ENCODE measurements at regions not wholly inside any gene's neighbourhood (a gene's known extent, or its start where the extent isn't known, plus 50 kb on each side); places are given as distances from the start of the nearest gene placed in this dataset.

GRCh38 chr4:170818786-170819185 lies 729.0 kb upstream of the AADAT start:
- no peak overlapping the region for H3K27ac ChIP-seq (ENCODE audit: low read length)
- Mint-ChIP-seq H3K36me3 (peaks cover 8% of the 10 kb centered on the region), H3K4me1 (no peaks in the 10 kb centered on the region), H3K27ac (no peak overlapping the region), H3K27me3 (ENCODE audit: low read depth in 2 of 2) (no peaks in the 10 kb centered on the region), H3K4me3 (no peak overlapping the region), H3K9me3 (peaks cover 14 to 19% of the 10 kb centered on the region in 2 donors)
- no CpG with 5 or more reads among the region's 2 CpGs for WGBS (ENCODE audit: insufficient coverage)
- DNase-seq = no peak
- peaks cover 13% of the 10 kb centered on the region for H3K9me3 ChIP-seq (ENCODE audit: control insufficient read depth, insufficient read depth, low read length)
- H3K27me3 ChIP-seq (ENCODE audit: control insufficient read depth, insufficient read depth, low read length) = no peaks in the 10 kb centered on the region
- intact Hi-C loops (cut with micrococcal nuclease) = no loop called here
- no peak for TF ChIP-seq CTCF (IDR thresholded peaks at IDR 0.05)
- H3K4me1 ChIP-seq (ENCODE audit: control insufficient read depth, insufficient read depth, low read length) = no peaks in the 10 kb centered on the region
- no peaks in the 10 kb centered on the region for H3K36me3 ChIP-seq (ENCODE audit: control insufficient read depth, insufficient read depth, low read length)
- no peak for ATAC-seq
- no peak overlapping the region for H3K4me3 ChIP-seq (ENCODE audit: low read length)

DNA sequence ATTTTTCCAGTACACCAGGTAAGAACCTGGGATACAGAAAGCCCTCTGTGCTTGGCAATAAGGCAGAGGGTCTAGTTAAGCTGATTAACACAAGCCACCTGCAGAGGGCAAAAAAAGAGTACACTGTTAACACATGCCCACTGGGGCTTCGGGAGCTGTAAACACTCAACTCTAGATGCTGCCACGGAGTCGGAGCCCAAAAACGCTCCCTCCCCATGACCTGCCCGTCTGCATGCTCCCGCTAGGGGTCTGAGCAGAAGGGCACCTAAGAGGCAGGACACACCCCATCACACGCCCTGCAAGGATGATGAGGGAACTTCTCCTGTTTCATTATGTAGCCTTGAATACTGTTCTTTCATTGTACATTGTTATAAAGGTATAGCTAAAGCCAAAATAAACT lies 715.6 kb upstream of the AADAT start:
- H3K27ac Mint-ChIP-seq = no peak overlapping the region
- no peaks in the 10 kb centered on the region for H3K36me3 Mint-ChIP-seq
- H3K27me3 ChIP-seq (ENCODE audit: control insufficient read depth, insufficient read depth, low read length) = no peaks in the 10 kb centered on the region
- ATAC-seq (no peak), DNase-seq (no peak)
- H3K4me1 Mint-ChIP-seq = no peaks in the 10 kb centered on the region
- H3K9me3 Mint-ChIP-seq = peaks cover 11 to 16% of the 10 kb centered on the region in 2 donors
- H3K9me3 ChIP-seq (ENCODE audit: control insufficient read depth, insufficient read depth, low read length) = peaks cover 4% of the 10 kb centered on the region
- H3K4me3 ChIP-seq (ENCODE audit: low read length) = no peak overlapping the region
- H3K4me3 Mint-ChIP-seq = no peak overlapping the region
- no peaks in the 10 kb centered on the region for H3K36me3 ChIP-seq (ENCODE audit: control insufficient read depth, insufficient read depth, low read length)
- no peaks in the 10 kb centered on the region for H3K4me1 ChIP-seq (ENCODE audit: control insufficient read depth, insufficient read depth, low read length)
- TF ChIP-seq CTCF (IDR thresholded peaks at IDR 0.05) = no peak
- 89% methylated on average over 7 of the region's 7 CpGs for WGBS (ENCODE audit: insufficient coverage)
- H3K27me3 Mint-ChIP-seq (ENCODE audit: low read depth in 2 of 2) = no peaks in the 10 kb centered on the region
- intact Hi-C loops (cut with micrococcal nuclease) = no loop called here
- no peak overlapping the region for H3K27ac ChIP-seq (ENCODE audit: low read length)

- H3K4me3 Mint-ChIP-seq = no peak overlapping the region
- H3K4me1 Mint-ChIP-seq = no peaks in the 10 kb centered on the region
- H3K27ac Mint-ChIP-seq = no peak overlapping the region
- no peak for TF ChIP-seq CTCF (IDR thresholded peaks at IDR 0.05)
- no peak overlapping the region for H3K27ac ChIP-seq (ENCODE audit: low read length)
- H3K27me3 ChIP-seq (ENCODE audit: control insufficient read depth, insufficient read depth, low read length) = no peaks in the 10 kb centered on the region
- H3K27me3 Mint-ChIP-seq (ENCODE audit: low read depth in 2 of 2) = no peaks in the 10 kb centered on the region
- H3K36me3 ChIP-seq (ENCODE audit: control insufficient read depth, insufficient read depth, low read length) = no peaks in the 10 kb centered on the region
- no peak for ATAC-seq
- H3K36me3 Mint-ChIP-seq = no peaks in the 10 kb centered on the region
- no peak for DNase-seq
- WGBS (ENCODE audit: insufficient coverage) = 93% methylated on average over 11 of the region's 11 CpGs
- no peak overlapping the region for H3K4me3 ChIP-seq (ENCODE audit: low read length)
- peaks cover 4% of the 10 kb centered on the region for H3K9me3 ChIP-seq (ENCODE audit: control insufficient read depth, insufficient read depth, low read length)
- intact Hi-C loops (cut with micrococcal nuclease) = no loop called here
- H3K4me1 ChIP-seq (ENCODE audit: control insufficient read depth, insufficient read depth, low read length) = no peaks in the 10 kb centered on the region
- peaks cover 11 to 15% of the 10 kb centered on the region in 2 donors for H3K9me3 Mint-ChIP-seq
Observed at GRCh38 chr4:170804930-170805329, 715.2 kb upstream of the AADAT start.

GRCh38 chr4:170803492-170803891 lies 713.7 kb upstream of the AADAT start:
- H3K4me1 Mint-ChIP-seq = no peaks in the 10 kb centered on the region
- WGBS (ENCODE audit: insufficient coverage) = 100% methylated on average over 1 of the region's 1 CpG
- H3K36me3 ChIP-seq (ENCODE audit: control insufficient read depth, insufficient read depth, low read length) = no peaks in the 10 kb centered on the region
- no peak overlapping the region for H3K4me3 Mint-ChIP-seq
- H3K27me3 ChIP-seq (ENCODE audit: control insufficient read depth, insufficient read depth, low read length) = no peaks in the 10 kb centered on the region
- TF ChIP-seq CTCF (IDR thresholded peaks at IDR 0.05) = no peak
- no peaks in the 10 kb centered on the region for H3K27me3 Mint-ChIP-seq (ENCODE audit: low read depth in 2 of 2)
- intact Hi-C loops (cut with micrococcal nuclease) = no loop called here
- H3K9me3 ChIP-seq (ENCODE audit: control insufficient read depth, insufficient read depth, low read length) = peaks cover 4% of the 10 kb centered on the region
- H3K4me3 ChIP-seq (ENCODE audit: low read length) = no peak overlapping the region
- no peaks in the 10 kb centered on the region for H3K4me1 ChIP-seq (ENCODE audit: control insufficient read depth, insufficient read depth, low read length)
- H3K36me3 Mint-ChIP-seq = no peaks in the 10 kb centered on the region
- H3K9me3 Mint-ChIP-seq = peaks cover 13 to 14% of the 10 kb centered on the region in 2 donors
- H3K27ac ChIP-seq (ENCODE audit: low read length) = no peak overlapping the region
- ATAC-seq (no peak), DNase-seq (no peak)
- no peak overlapping the region for H3K27ac Mint-ChIP-seq
